Naive B cell (primary cell): ENCODE measurements at regions not wholly inside any gene's neighbourhood (a gene's known extent, or its start where the extent isn't known, plus 50 kb on each side); places are given as distances from the start of the nearest gene placed in this dataset.

ENCODE experiments used
- ATAC-seq, 2 donors: fragments of 150-1000 bp; cut with Tn5 transposase; 2 replicates each; pipeline ENCODE4 v1.10.0; 2021; ENCODE audit warnings: low read depth in 2 of 2, mild to moderate bottlenecking in 2 of 2, moderate library complexity in 2 of 2
- DNase-seq: peaks from one replicate; pipeline ENCODE4 v3.0.0; 2022
- H3K27ac Mint-ChIP-seq, 6 donors: one replicate each; pipeline ENCODE4 v1.8.0; 2020 to 2022; ENCODE audit warnings: mild to moderate bottlenecking in 6 of 6, mixed read lengths in 6 of 6, moderate library complexity in 5 of 6, inconsistent platforms in 2 of 6
- H3K27me3 Mint-ChIP-seq, 3 donors: one replicate each; pipeline ENCODE4 v1.8.0; 2021 to 2022; ENCODE audit warnings: mixed read lengths in 3 of 3, mild to moderate bottlenecking in 1 of 3
- H3K36me3 Mint-ChIP-seq, 2 donors: one replicate each; pipeline ENCODE4 v1.8.0; 2020 to 2022; ENCODE audit warnings: mixed read lengths in 2 of 2, inconsistent platforms in 1 of 2, mild to moderate bottlenecking in 1 of 2
- H3K4me1 Mint-ChIP-seq, 3 donors: one replicate each; pipeline ENCODE4 v1.8.0; 2020 to 2022; ENCODE audit warnings: mixed read lengths in 3 of 3, inconsistent platforms in 1 of 3, mild to moderate bottlenecking in 1 of 3, moderate library complexity in 1 of 3
- H3K4me3 Mint-ChIP-seq, 8 donors: one replicate each; pipeline ENCODE4 v1.8.0; 2020 to 2022; ENCODE audit warnings: mild to moderate bottlenecking in 8 of 8, mixed read lengths in 8 of 8, moderate library complexity in 8 of 8, inconsistent platforms in 2 of 8
- H3K9me3 Mint-ChIP-seq, 7 donors: one replicate each; pipeline ENCODE4 v1.8.0; 2020 to 2022; ENCODE audit warnings: mixed read lengths in 7 of 7, mild to moderate bottlenecking in 5 of 7, inconsistent platforms in 2 of 7, moderate library complexity in 1 of 7

DNA sequence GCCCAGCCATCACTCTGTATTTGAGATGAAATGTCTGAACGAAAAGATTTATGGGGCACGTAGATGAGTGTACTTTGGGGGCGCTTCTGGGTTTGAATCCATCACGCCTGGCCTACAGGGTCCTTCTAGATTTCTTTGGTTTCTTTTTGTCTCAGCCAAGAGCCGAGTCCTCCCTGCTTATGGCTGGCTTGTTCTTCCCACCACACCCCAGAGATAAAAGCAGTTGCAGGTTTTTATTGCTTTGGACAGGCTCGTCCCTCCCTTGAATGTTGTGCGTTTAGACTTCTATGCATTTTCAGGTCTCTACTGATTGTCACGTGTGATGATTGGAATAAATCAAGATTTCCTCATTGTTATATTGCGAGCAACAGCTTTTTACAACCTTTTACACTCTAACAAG is 104.8 kb upstream of the CHRNA7 start:
- Mint-ChIP-seq H3K36me3 (peaks cover 0 to 6% of the 10 kb centered on the region in 2 donors), H3K4me3 (no peak overlapping the region), H3K27me3 (peaks cover 0 to 9% (median 8%) of the 10 kb centered on the region in 3 donors), H3K9me3 (peaks cover 9 to 33% (median 27%) of the 10 kb centered on the region in 7 donors), H3K27ac (no peak overlapping the region), H3K4me1 (no peaks in the 10 kb centered on the region)
- no peak for DNase-seq
- no peak for ATAC-seq

GRCh38 chr15:31930967-31931366 is 99.3 kb upstream of the CHRNA7 start:
- no peak for ATAC-seq
- no peak for DNase-seq
- Mint-ChIP-seq H3K27ac (no peak overlapping the region), H3K9me3 (peaks cover 0 to 2% (median 0%) of the 10 kb centered on the region in 7 donors), H3K36me3 (no peaks in the 10 kb centered on the region), H3K27me3 (peaks cover 5 to 17% (median 16%) of the 10 kb centered on the region in 3 donors), H3K4me1 (no peaks in the 10 kb centered on the region), H3K4me3 (no peak overlapping the region)

- Mint-ChIP-seq H3K4me3 (no peak overlapping the region), H3K4me1 (no peaks in the 10 kb centered on the region), H3K36me3 (no peaks in the 10 kb centered on the region), H3K27ac (no peak overlapping the region), H3K27me3 (peaks cover 0 to 22% (median 15%) of the 10 kb centered on the region in 3 donors), H3K9me3 (peaks cover 0 to 2% (median 0%) of the 10 kb centered on the region in 7 donors)
- no peak for ATAC-seq
- no peak for DNase-seq
Observed at GRCh38 chr15:31932576-31932975, 97.7 kb upstream of the CHRNA7 start.

- DNase-seq (no peak), ATAC-seq (no peak)
- H3K4me3 Mint-ChIP-seq = no peak overlapping the region
- H3K27me3 Mint-ChIP-seq = peaks cover 0 to 22% (median 15%) of the 10 kb centered on the region in 3 donors
- H3K36me3 Mint-ChIP-seq = no peaks in the 10 kb centered on the region
- H3K4me1 Mint-ChIP-seq = no peaks in the 10 kb centered on the region
- no peak overlapping the region for H3K27ac Mint-ChIP-seq
- H3K9me3 Mint-ChIP-seq = peaks cover 0 to 2% (median 0%) of the 10 kb centered on the region in 7 donors
Observed at GRCh38 chr15:31934821-31935220, 95.5 kb upstream of the CHRNA7 start.

DNA sequence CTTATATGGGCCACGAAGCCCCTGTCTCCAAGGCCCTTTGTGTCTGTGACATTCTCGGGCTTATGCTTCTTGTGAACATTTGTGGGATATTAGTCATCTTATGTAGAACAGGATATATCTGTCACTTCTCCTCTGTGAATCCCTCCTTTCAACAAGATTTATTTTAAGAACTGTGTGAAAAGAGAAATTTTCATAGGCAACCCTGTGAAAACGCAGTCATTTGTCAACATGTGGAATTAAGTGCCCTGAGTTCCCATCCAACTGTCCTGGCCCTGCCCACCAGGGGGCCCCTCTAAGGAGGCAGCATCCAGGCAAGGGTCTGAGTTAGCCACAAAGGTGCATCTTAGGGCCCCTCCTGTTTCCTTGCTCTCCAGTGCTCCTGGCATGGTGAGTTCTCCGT is 76.8 kb upstream of the CHRNA7 start:
- H3K4me3 Mint-ChIP-seq = no peak overlapping the region
- peaks cover 2 to 25% (median 8%) of the 10 kb centered on the region in 7 donors for H3K9me3 Mint-ChIP-seq
- no peaks in the 10 kb centered on the region for H3K4me1 Mint-ChIP-seq
- peaks cover 0 to 5% of the 10 kb centered on the region in 2 donors for H3K36me3 Mint-ChIP-seq
- no peak overlapping the region for H3K27ac Mint-ChIP-seq
- ATAC-seq = no peak
- no peak for DNase-seq
- peaks cover 17 to 35% (median 28%) of the 10 kb centered on the region in 3 donors for H3K27me3 Mint-ChIP-seq

DNA sequence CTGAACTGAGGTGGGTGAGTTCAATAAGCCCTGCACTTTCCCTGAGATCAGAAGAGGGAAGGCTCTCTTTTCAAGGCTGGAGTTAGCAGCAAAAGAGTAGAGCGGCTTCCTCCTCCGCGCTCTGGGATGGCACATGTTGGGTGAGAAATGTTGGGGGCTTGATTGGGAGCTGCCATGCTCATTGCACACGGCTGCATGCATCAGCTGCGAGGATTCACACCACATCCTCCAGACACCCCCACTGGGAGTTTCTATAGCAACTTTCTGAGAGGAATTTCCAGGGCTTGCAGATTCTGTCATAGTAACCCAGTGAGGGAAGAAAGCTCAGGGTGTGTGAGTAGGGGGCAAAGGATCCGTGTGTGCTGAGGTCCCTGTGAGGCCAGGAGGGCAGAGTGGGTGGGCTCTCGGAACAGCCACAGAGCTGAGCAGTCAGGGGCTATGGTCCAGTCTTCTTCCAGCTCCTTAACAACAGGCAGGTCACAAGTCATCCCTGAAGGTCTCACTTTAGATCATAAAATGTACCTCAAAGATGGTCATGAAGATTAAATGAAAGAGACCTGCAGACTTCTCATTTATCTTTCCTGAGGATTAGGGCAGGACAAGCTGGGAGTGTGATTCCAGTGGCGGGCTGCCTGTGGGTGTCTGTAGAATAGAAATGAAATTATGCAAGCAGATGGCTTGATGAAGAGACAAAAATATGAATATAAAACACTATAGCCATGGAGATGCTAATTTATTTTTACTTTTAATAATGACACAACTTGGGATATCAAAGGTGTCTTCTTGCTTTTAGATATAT is 75.7 kb upstream of the CHRNA7 start:
- H3K27ac Mint-ChIP-seq = no peak overlapping the region
- DNase-seq = no peak
- H3K4me1 Mint-ChIP-seq = no peaks in the 10 kb centered on the region
- H3K36me3 Mint-ChIP-seq = peaks cover 0 to 5% of the 10 kb centered on the region in 2 donors
- H3K27me3 Mint-ChIP-seq = peaks cover 17 to 35% (median 25%) of the 10 kb centered on the region in 3 donors
- H3K4me3 Mint-ChIP-seq = no peak overlapping the region
- no peak for ATAC-seq
- H3K9me3 Mint-ChIP-seq = peaks cover 5 to 36% (median 16%) of the 10 kb centered on the region in 7 donors

GRCh38 chr15:31955734-31956133 is 74.6 kb upstream of the CHRNA7 start:
- peaks cover 0 to 5% of the 10 kb centered on the region in 2 donors for H3K36me3 Mint-ChIP-seq
- H3K27ac Mint-ChIP-seq = no peak overlapping the region
- H3K4me1 Mint-ChIP-seq = no peaks in the 10 kb centered on the region
- peaks cover 8 to 45% (median 19%) of the 10 kb centered on the region in 7 donors for H3K9me3 Mint-ChIP-seq
- H3K27me3 Mint-ChIP-seq = peaks cover 17 to 26% (median 23%) of the 10 kb centered on the region in 3 donors
- DNase-seq (no peak), ATAC-seq (no peak)
- H3K4me3 Mint-ChIP-seq = no peak overlapping the region

DNA sequence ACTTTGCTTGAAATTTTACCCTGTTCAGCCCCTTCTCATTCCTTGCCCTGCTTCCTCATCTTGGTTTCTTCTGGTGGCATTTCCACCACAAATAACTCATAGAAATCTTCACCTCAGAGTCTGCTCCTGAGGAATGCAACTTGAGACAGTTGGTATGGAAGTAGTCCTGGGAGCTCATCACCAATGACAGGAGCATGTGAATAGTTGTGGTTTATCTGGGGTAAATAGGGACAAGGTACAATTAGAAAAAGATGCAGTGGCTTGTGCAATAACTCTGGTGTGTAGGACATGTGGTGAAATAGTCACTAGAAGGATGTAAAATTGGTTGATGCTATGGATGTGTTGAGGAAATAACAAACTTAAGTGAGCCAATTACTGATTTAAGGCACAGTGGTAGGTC is 72.7 kb upstream of the CHRNA7 start:
- H3K4me1 Mint-ChIP-seq = no peaks in the 10 kb centered on the region
- H3K27ac Mint-ChIP-seq = no peak overlapping the region
- no peak overlapping the region for H3K4me3 Mint-ChIP-seq
- DNase-seq (no peak), ATAC-seq (no peak)
- H3K27me3 Mint-ChIP-seq = peaks cover 10 to 16% (median 10%) of the 10 kb centered on the region in 3 donors
- peaks cover 15 to 64% (median 25%) of the 10 kb centered on the region in 7 donors for H3K9me3 Mint-ChIP-seq
- peaks cover 0 to 5% of the 10 kb centered on the region in 2 donors for H3K36me3 Mint-ChIP-seq

DNA sequence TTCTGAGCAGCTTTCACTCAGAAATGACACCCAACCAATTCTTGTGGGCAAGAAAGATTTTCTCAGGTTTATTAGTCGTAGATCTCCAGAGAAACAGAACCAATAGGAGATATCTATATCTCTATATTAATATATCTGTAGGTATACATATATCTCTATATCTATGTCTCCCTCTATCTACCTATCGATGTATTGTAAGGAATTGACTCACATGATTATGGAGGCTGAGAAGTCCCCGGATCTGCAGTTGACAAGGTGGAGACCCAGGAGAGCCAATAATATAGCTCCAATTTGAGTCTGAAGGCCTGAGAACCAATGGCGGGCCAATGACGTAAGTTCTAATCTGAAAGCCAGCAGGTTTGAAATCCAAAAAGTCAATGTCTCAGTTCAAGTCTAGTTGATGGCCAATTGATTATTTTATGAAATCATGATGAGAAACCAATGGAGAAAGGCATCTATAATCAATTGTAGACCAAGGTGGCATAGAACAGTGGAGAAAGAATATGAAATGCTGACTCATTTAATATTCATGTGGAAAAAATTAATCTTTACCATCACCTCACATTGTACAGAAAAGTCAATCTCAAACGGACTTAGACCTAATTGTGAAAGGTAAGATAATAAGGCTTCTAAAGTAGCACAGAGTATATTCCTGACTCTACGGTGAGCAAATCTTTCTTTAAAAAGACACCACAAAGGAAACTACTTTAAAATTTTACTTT is 65.6 kb upstream of the CHRNA7 start:
- Mint-ChIP-seq H3K27me3 (peaks cover 4 to 15% (median 7%) of the 10 kb centered on the region in 3 donors), H3K4me3 (no peak overlapping the region), H3K36me3 (no peaks in the 10 kb centered on the region)

DNA sequence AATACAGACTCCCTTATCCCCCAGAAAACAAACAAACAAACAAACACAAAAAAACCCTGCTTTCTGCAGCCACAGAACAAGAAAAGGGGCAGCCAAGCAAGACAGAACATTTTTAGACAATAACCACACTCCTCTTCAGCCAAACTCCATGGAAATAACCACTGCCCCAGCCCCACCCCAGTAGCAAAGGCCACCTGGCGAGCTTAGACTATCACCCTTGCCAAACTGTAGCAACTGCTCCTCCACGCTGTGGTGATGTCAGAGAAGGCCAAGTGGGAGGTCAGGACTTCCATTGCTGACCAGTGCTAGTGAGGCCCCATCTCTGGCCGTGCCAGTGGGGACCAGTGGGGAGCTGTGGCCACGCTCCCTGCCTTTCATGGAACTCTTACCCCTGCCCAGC is 60.3 kb upstream of the CHRNA7 start:
- H3K9me3 Mint-ChIP-seq = no peaks in the 10 kb centered on the region
- peaks cover 0 to 4% (median 3%) of the 10 kb centered on the region in 3 donors for H3K4me1 Mint-ChIP-seq

More for the DNA sequence above, 65.6 kb upstream of the CHRNA7 start:
- no peak overlapping the region for H3K27ac Mint-ChIP-seq
- ATAC-seq = no peak
- no peaks in the 10 kb centered on the region for H3K4me1 Mint-ChIP-seq
- no peak for DNase-seq
- H3K9me3 Mint-ChIP-seq = peaks cover 0 to 28% (median 12%) of the 10 kb centered on the region in 7 donors

GRCh38 chr15:31973197-31973596 is 57.1 kb upstream of the CHRNA7 start:
- Mint-ChIP-seq H3K4me3 (no peak overlapping the region), H3K27me3 (peaks cover 22 to 39% (median 32%) of the 10 kb centered on the region in 3 donors)

More for the DNA sequence above, 60.3 kb upstream of the CHRNA7 start:
- no peaks in the 10 kb centered on the region for H3K36me3 Mint-ChIP-seq
- no peak for ATAC-seq
- DNase-seq = no peak
- H3K27ac Mint-ChIP-seq = peak overlapping the region in 1 of 6 donors; percentile 18
- H3K27me3 Mint-ChIP-seq = peaks cover 13 to 20% (median 14%) of the 10 kb centered on the region in 3 donors
- H3K4me3 Mint-ChIP-seq = no peak overlapping the region

GRCh38 chr15:31974154-31974794 is 56.0 kb upstream of the CHRNA7 start:
- ATAC-seq (no peak), DNase-seq (no peak)
- Mint-ChIP-seq H3K27me3 (peaks cover 31 to 44% (median 43%) of the 10 kb centered on the region in 3 donors), H3K9me3 (peaks cover 0 to 3% (median 0%) of the 10 kb centered on the region in 7 donors), H3K4me3 (no peak overlapping the region), H3K4me1 (peaks cover 6 to 23% (median 11%) of the 10 kb centered on the region in 3 donors), H3K27ac (no peak overlapping the region), H3K36me3 (no peaks in the 10 kb centered on the region)

More at GRCh38 chr15:31973197-31973596, 57.1 kb upstream of the CHRNA7 start:
- Mint-ChIP-seq H3K36me3 (no peaks in the 10 kb centered on the region), H3K9me3 (no peaks in the 10 kb centered on the region), H3K4me1 (peaks cover 6 to 23% (median 11%) of the 10 kb centered on the region in 3 donors), H3K27ac (no peak overlapping the region)
- ATAC-seq (no peak), DNase-seq (no peak)
